Ascending aorta (tissue), 2 donors: ENCODE measurements at regions not wholly inside any gene's neighbourhood (a gene's known extent, or its start where the extent isn't known, plus 50 kb on each side); places are given as distances from the start of the nearest gene placed in this dataset.

ENCODE experiments used
- DNase-seq, 2 donors: peaks; one replicate each; pipeline ENCODE4 v3.0.0-alpha.2; 2019; ENCODE audit warnings: low spot score in 2 of 2
- H3K27ac ChIP-seq, 2 donors: fragments of 200-600 bp; sonication (generic); one replicate each; pipeline ENCODE4 v1.5.1; 2016 to 2017; ENCODE audit warnings: mild to moderate bottlenecking in 1 of 2
- H3K27me3 ChIP-seq: fragments of 200-600 bp; sonication (generic); one replicate; pipeline ENCODE4 v1.5.1; 2017
- H3K36me3 ChIP-seq, 2 donors: fragments of 200-600 bp; sonication (generic); one replicate each; pipeline ENCODE4 v1.5.1; 2016
- H3K4me1 ChIP-seq, 2 donors: fragments of 200-600 bp; sonication (generic); one replicate each; pipeline ENCODE4 v1.5.1; 2016 to 2017; ENCODE audit warnings: mild to moderate bottlenecking in 1 of 2
- H3K4me3 ChIP-seq, 2 donors: fragments of 200-600 bp; sonication (generic); one replicate each; pipeline ENCODE4 v1.5.1; 2016 to 2017; ENCODE audit warnings: mild to moderate bottlenecking in 1 of 2
- H3K9me3 ChIP-seq, 2 donors: fragments of 200-600 bp; sonication (generic); one replicate each; pipeline ENCODE4 v1.5.1; 2016
- CTCF ChIP-seq, 3 experiments: fragments of 200-600 bp in 2 of 3; fragments of 450-650 bp in 1 of 3; sonication (generic) in 2 of 3; IDR thresholded peaks; one replicate each; pipeline ENCODE4 v1.5.1; 2016 to 2019; ENCODE audit warnings: antibody characterized with exemption in 3 of 3, mild to moderate bottlenecking in 1 of 3, moderate library complexity in 1 of 3
- intact Hi-C: fragments of 100-400 bp; cut with DNase I; formaldehyde crosslinking; loops from one replicate; pipeline ENCODE4 v1.15.1; 2023

GRCh38 chr10:117860135-117860534, 186.6 kb downstream of the RAB11FIP2 start:
- Histone ChIP-seq H3K27ac (no peak overlapping the region), H3K4me1 (no peaks in the 10 kb centered on the region), H3K36me3 (no peaks in the 10 kb centered on the region), H3K9me3 (no peaks in the 10 kb centered on the region), H3K27me3 (no peaks in the 10 kb centered on the region), H3K4me3 (no peak overlapping the region)
- DNase-seq = no peak
- intact Hi-C loops = no loop called here
- TF ChIP-seq CTCF (IDR thresholded peaks at IDR 0.05) = no peak

GRCh38 chr10:117860823-117861222, 185.9 kb downstream of the RAB11FIP2 start:
- no peak for DNase-seq
- no peak for TF ChIP-seq CTCF (IDR thresholded peaks at IDR 0.05)
- Histone ChIP-seq H3K36me3 (no peaks in the 10 kb centered on the region), H3K27ac (no peak overlapping the region), H3K27me3 (no peaks in the 10 kb centered on the region), H3K9me3 (no peaks in the 10 kb centered on the region), H3K4me1 (no peaks in the 10 kb centered on the region), H3K4me3 (no peak overlapping the region)
- intact Hi-C loops = no loop called here

GRCh38 chr10:117861329-117861728, 185.4 kb downstream of the RAB11FIP2 start:
- intact Hi-C loops = no loop called here
- no peak for DNase-seq
- H3K27ac ChIP-seq = no peak overlapping the region
- no peaks in the 10 kb centered on the region for H3K9me3 ChIP-seq
- no peaks in the 10 kb centered on the region for H3K36me3 ChIP-seq
- no peak overlapping the region for H3K4me3 ChIP-seq
- no peaks in the 10 kb centered on the region for H3K27me3 ChIP-seq
- no peaks in the 10 kb centered on the region for H3K4me1 ChIP-seq
- TF ChIP-seq CTCF (IDR thresholded peaks at IDR 0.05) = no peak

- no peak overlapping the region for H3K4me3 ChIP-seq
- no peak for DNase-seq
- H3K27me3 ChIP-seq = no peaks in the 10 kb centered on the region
- H3K36me3 ChIP-seq = no peaks in the 10 kb centered on the region
- no peaks in the 10 kb centered on the region for H3K4me1 ChIP-seq
- H3K27ac ChIP-seq = no peak overlapping the region
- no peak for TF ChIP-seq CTCF (IDR thresholded peaks at IDR 0.05)
- H3K9me3 ChIP-seq = no peaks in the 10 kb centered on the region
- intact Hi-C loops = no loop called here
Measured at GRCh38 chr10:117863771-117864170, 183.0 kb downstream of the RAB11FIP2 start.

GRCh38 chr10:117865945-117866344, 180.8 kb downstream of the RAB11FIP2 start:
- Histone ChIP-seq H3K4me3 (no peak overlapping the region), H3K27me3 (no peaks in the 10 kb centered on the region), H3K27ac (no peak overlapping the region), H3K9me3 (no peaks in the 10 kb centered on the region), H3K36me3 (no peaks in the 10 kb centered on the region), H3K4me1 (no peaks in the 10 kb centered on the region)
- no peak for TF ChIP-seq CTCF (IDR thresholded peaks at IDR 0.05)
- no peak for DNase-seq
- intact Hi-C loops = no loop called here

- no peak for TF ChIP-seq CTCF (IDR thresholded peaks at IDR 0.05)
- intact Hi-C loops = no loop called here
- H3K4me1 ChIP-seq = no peaks in the 10 kb centered on the region
Measured at GRCh38 chr10:117868151-117868550, 178.6 kb downstream of the RAB11FIP2 start.

More at GRCh38 chr10:117868151-117868550, 178.6 kb downstream of the RAB11FIP2 start:
- no peak overlapping the region for H3K27ac ChIP-seq
- no peaks in the 10 kb centered on the region for H3K27me3 ChIP-seq
- H3K9me3 ChIP-seq = no peaks in the 10 kb centered on the region
- no peak for DNase-seq
- no peaks in the 10 kb centered on the region for H3K36me3 ChIP-seq
- H3K4me3 ChIP-seq = no peak overlapping the region
